NCI-H2107 treated with DMSO at 0.1 percent for 48 hours (cell line): ENCODE measurements at regions not wholly inside any gene's neighbourhood (a gene's known extent, or its start where the extent isn't known, plus 50 kb on each side); places are given as distances from the start of the nearest gene placed in this dataset.
"Not testable (repeated sequence)": the region's sequence is repeated elsewhere in the genome, so short reads cannot be mapped to it uniquely, and the experiment has no call there.

Experiments used
- DNase-seq: peaks from one replicate; lab custom pipeline; 2025; ENCODE audit not compliant: unreplicated experiment; lab: John Stamatoyannopoulos, UW

- not testable (repeated sequence) for DNase-seq
These were observed 59.2 kb downstream of the CXorf49B start for GRCh38 chrX:71822314-71822713.

DNA sequence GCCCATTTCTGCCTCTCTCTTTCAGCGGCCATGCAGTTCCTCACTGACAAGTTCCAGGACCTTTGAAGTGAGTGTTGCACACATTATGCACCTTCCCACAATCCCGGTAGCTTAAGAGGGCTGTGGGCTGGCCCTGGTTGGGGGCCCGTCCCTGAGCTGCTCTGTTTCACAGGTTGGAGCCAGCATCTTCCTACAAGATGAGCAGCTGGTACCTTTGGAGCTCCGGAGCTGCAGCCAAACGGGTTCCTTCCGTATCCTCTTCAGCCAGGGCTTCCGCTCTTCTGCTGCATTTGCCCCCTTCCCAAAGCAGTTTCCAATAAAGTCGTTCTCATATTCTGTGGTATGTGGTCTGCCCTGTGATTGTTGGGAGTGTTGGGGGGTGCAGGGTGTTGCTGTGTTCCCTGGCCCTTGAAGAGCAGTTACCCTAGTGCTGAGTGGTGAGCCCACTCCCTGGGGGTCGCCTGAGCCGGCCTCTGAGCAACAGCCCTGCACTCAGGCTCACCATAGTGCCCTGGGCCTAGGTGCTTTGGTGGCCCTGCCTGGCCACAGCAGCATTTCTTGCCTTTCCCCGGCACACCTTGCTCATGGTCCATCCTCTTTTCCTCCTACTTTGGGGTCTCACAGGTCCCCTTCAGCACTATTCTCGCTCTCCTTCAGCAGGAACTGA is 60.4 kb downstream of the CXorf49B start:
- DNase-seq = no peak

DNA sequence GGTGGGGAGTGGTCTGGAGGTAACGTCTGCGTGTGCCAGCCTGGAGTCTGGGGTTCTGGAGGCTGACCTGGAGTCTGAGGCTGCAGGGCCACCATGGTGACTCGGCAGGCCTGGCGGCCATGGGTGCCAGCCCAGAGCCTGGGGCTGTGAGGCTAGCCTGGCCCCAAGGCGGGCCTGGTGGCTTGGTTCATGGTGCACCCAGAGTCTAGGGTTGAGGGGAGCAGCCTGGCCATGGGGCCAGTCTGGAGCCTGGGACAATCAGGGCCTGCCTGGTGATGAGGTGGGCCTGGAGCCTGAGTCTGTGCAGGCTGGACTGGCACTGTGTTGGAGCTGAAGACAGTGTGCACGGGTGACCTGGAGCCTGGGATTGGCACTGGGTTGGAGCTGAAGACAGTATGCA is 64.9 kb downstream of the CXorf49B start:
- no peak for DNase-seq

GRCh38 chrX:71838092-71838491 is 72.6 kb upstream of the NHSL2 start:
- DNase-seq = not testable (repeated sequence)

DNA sequence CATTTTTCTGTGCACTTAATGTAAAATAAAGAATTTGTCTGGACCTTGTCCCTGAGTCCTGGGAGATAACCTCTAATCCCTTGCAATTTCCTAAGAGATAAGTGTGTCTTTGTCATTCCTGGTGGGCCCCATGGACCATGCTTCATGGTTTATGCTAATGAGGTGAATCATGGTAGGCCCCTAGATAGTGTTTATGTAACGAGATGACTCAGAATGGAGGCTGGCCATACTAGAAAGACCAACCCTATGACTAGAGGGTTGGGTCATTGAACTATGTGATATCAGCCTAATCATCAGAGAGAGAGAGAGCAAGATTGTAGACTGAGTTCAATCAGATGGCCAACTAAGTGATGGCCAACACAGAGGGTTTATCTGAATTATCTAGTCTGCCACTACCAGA is 64.2 kb upstream of the NHSL2 start:
- DNase-seq = no peak

DNA sequence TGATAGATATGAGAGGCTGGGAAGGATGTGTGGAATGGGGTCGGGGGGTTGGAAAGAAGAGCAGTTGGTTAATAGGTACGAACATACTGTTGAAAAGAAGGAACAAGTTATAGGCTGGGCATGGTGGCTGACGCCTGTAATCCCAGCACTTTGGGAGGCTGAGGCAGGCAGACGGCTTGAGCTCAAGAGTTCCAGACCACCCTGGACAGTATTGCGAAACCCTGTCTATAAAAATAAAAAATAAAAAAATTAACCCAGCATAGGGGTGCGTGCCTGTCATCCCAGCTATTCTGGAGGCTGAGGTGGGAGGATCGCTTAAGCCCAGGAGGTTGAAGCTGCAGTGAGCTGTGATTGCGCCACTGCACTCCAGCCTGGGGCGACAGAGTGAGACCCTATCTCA is 58.5 kb upstream of the NHSL2 start:
- DNase-seq = no peak

- DNase-seq = peak; percentile 32
These were observed 51.0 kb upstream of the NHSL2 start for GRCh38 chrX:71859637-71860036.
